ENCODE measurements at regions not wholly inside any gene's neighbourhood (a gene's known extent, or its start where the extent isn't known, plus 50 kb on each side); places are given as distances from the start of the nearest gene placed in this dataset.

DNA sequence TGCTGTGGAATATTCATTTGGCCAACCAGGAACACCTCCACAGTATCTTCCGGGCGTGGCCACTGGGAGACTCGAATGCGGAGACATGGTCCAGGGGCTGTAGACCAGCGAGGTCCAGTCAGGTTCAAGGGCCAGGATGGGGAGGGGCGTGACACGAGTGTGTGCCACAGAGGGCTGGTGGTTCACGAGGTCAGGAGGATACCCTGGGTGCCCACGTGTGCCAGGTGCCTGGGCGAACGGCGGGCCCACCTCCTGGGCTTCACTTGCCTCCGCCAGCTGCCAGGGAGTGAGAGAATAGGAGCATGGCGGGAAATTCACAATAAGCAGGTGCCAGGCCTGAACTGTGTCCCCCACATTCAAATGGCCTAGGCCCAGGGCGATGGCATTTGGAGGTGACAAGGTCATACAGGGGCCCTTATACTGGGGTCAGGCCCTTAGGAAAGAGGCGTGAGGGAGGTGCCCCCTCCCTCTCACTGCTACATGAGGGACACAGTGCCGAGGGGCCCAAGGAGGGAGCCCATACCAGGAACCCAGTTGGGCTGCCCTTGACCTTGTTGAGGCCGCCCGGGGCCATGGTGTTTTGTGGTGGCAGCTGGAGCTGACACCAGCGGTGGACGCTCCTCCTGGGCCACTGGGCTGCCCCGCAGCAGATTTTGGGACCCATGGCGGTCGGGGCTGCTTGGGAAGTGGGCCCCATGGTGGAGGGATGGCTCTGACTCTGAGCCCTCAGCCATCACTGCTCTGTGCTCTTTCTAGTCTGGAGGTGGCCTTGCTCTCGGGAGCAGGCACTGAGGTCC is 1268.9 kb downstream of the BRD1 start:
- no peak for DNase-seq (ENCODE audit: low spot score)

- no peak for DNase-seq (ENCODE audit: low spot score)
Observed at GRCh38 chr22:48558016-48558415, 1269.7 kb downstream of the BRD1 start.

DNA sequence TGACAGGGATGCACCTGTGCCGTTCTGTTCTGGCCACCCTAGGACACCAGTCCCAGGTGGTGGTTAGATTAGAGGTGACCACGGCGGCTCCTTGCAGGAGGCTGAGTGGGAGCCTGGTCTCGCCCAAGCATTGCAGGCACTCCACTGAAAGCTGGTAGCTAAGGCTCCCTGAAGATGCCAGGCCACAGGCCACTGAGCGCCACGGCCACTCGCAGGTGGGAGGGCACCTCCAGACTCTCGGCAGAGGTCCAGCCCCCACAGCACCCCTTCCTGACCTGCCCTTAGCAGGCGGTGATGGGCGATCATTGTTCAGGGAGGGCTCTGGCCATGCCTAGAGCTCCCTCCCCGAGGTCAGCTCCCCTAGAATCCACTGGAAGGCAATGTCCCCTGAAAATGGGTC is 1270.2 kb downstream of the BRD1 start:
- DNase-seq (ENCODE audit: low spot score) = no peak

DNA sequence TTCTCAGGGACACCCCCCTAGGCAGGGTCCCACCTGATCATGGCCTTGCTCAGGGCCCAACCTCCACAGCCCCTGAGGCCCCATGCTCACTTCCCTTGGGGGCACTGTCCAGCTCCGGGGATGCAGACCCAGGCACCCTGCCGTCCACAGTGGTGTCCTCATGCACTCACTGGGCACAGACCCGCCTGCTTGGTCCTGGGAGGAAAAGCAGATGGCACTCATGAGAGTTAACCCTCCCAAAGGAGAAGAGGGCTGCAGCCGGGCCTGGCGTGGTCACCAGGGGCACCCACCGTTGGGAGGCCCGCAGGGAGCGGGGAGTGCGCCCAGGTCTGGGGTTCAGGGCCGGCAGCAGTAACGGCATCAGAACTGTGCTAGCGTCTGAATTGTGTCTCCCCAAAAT is 1270.9 kb downstream of the BRD1 start:
- DNase-seq (ENCODE audit: low spot score) = no peak

DNA sequence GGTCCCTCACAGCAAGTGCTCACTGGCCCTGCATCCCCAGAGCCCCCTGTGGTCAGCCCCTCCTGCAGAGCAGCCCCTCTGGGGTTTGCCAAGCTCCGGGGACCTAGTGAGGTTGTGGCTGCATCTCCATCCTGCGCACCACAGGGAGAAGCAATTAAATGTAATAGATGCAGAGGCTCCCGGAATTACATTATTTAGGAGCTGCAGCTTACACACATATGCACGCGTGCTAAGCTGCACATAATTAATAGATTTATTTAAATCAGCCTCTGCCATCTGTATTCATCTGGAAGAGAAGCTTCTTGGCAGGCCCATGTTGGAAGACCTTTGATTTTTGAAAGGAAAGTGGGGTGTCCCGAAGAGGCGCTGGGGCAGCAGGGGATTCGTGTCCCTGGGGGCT is 1271.5 kb downstream of the BRD1 start:
- DNase-seq (ENCODE audit: low spot score) = no peak

GRCh38 chr22:48555606-48556005 is 1272.1 kb downstream of the BRD1 start:
- no peak for DNase-seq (ENCODE audit: low spot score)

- no peak for DNase-seq (ENCODE audit: low spot score)
Observed at GRCh38 chr22:48554893-48555572, 1272.6 kb downstream of the BRD1 start.

- no peak for DNase-seq (ENCODE audit: low spot score)
Observed at GRCh38 chr22:48553694-48554308, 1273.9 kb downstream of the BRD1 start.

DNA sequence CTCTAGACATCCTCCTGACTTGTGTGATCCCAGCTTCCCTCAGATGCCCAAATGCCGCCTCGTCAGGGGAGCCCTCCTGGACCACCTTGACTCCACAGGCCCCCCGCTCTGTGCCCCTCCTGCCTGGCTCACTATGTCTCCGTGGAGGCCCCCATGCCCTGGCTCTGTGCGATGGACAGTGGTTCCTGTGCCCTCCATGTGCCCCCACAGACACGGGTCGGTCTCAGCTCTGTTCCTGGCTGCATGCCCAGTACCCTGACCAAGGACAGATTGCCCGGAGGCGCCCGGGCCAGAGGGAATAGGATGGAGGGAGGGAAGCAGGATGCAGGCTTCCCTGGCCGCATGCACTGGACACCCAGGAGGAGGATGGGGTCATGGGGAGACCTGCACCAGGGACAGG is 1274.6 kb downstream of the BRD1 start:
- DNase-seq (ENCODE audit: low spot score) = no peak

DNA sequence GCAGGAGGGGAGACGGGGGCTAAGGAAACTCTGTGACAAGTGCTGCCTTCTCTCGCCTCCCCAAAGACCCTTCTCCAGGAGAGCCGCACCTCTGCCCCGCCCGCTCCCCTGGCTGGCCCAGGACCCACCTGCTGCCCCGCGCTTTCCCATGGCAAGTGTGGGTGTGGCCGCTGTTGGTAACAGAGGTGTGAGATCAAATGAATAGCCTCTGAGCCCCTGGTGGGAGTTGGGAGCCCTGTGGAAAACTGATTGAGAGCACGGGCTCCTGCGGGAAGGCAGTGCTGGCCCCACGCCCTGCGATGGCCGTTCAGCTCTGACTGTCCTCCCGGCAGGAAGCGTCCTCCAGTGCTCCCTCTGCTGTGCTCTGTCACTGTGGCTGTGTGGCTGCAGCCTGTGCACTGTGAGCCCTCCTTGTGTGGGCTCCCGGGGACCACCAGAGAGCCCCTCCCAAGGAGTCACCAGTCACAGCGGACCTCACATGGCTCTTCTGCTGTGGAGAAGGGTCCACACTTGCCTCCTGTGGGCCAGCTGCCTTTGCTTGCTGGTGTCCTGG is 1275.9 kb downstream of the BRD1 start:
- no peak for DNase-seq (ENCODE audit: low spot score)

DNA sequence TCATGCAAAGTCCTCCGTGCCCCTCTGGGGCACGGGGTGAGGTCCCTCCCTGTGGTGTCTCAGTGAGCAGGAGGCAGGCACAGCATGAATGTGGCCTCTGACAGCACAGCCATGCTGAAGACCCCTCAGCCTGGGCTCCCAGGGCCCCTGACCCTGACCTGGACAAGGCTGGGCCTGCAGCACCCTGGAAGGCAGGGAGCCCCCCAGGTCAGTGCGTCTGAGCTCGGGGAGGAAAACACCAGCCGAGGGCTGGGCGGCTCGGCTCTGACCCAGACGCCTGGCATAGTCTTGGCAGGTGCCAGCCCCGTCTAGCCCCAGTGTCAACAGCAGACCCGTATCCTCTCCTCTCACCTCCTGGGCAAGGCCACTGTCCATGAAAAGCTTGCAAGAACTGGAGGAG is 1276.6 kb downstream of the BRD1 start:
- DNase-seq (ENCODE audit: low spot score) = no peak

DNA sequence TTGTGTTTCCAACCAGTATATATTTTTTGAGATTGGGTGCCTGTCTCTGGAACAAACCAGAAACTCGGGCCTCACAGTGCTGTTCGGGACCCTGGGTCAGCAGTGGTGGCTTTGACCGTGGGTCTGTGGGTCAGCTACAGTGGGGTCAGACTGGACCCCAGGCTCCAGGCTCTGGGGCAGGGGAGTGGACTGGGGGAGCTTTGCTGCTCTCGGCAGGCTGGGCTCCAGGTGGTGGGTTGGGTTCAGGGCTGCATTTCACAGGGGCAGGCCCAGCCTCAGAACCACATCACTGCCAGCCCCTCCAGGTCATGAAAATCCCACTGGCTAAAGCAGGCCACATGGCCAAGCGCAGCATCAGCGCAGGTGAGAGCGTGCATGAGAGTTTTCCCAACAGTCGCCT is 1279.3 kb downstream of the BRD1 start:
- DNase-seq (ENCODE audit: low spot score) = no peak

GRCh38 chr22:48547971-48548370 is 1279.7 kb downstream of the BRD1 start:
- no peak for DNase-seq (ENCODE audit: low spot score)

DNA sequence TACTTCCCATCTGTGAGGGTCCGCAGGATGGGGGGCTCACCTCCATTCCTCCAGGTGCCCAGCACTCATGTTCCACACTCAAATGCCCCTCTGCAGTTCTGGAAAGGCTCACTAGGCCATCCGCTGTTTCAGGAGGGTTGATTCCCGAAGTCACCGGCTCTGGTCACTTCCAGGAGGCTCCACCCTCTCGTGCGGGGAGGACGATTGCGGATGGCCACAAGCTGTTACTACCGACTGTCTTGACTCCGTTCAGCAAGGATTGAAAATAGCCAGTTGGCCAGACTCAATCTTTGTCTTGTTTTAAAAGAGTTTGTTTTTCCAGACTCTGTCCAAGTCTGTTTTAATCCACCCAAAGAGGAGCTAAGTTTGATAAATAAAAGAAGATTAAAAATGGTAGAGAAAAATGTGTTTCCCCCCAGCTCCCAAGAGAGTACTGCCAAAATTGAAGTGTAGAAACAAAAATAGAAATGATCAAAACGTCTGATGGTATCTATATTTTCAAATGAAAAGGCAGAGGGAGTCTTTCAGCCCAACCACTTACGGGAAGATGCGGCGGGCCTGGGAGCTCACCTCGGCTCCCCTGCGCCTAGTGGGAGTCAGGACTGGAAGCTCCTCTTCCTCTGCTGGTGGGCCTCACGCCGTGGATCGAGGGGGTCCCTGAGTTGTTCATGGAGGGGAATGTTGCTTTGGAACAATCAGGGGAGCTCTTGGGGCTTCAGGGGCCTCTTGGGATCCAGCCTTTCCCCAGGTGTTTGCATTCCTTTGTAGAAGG is 1280.8 kb downstream of the BRD1 start:
- DNase-seq (ENCODE audit: low spot score) = no peak

GRCh38 chr22:48545987-48546386 is 1281.7 kb downstream of the BRD1 start:
- no peak for DNase-seq (ENCODE audit: low spot score)

GRCh38 chr22:48541401-48542098 is 1286.1 kb downstream of the BRD1 start:
- no peak for DNase-seq (ENCODE audit: low spot score)

- DNase-seq (ENCODE audit: low spot score) = no peak
Observed at GRCh38 chr22:48539261-48539660, 1288.4 kb downstream of the BRD1 start.

DNA sequence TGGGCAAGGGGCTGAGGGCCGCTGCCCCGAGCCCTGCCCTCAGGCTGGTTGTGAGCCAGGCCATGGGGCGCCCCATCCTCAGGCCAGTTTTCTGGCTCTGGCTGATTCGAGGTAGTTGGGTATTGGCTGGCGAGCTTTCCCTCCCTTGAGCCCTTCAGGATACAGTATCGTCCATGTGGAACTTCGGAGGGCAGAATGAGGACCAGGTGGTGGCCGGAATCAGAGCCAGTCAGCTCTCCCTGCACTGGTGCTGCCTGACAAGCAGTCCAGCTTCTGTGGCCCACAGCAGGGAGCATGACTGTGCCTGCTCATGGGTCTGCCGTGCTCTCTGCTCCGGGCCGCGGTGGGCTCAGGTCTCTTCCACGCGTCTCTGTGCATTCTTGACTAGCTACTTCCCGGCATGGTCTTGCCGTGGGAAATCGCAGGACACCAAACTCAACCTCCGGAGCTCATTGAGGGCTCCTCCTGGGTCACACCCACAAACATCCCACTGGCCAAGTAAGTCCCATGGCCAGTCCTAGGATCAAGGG is 1289.3 kb downstream of the BRD1 start:
- no peak for DNase-seq (ENCODE audit: low spot score)

- no peak for DNase-seq (ENCODE audit: low spot score)
Observed at GRCh38 chr22:48537343-48537680, 1290.4 kb downstream of the BRD1 start.

GRCh38 chr22:48536541-48537342 is 1290.9 kb downstream of the BRD1 start:
- DNase-seq (ENCODE audit: low spot score) = no peak
